PC-9 (cell line): ENCODE measurements at regions not wholly inside any gene's neighbourhood (a gene's known extent, or its start where the extent isn't known, plus 50 kb on each side); places are given as distances from the start of the nearest gene placed in this dataset.
A peak's percentile ranks its signal among the peaks of the same experiment; 100 is the strongest.

Experiments
- BruUV-seq: library from RNA; stranded (reverse); fragments of 400-500 nt; replicated peaks from 2 replicates; lab custom pipeline; 2021; lab: Mats Ljungman, UMichigan
- CTCF ChIA-PET: fragments of 300-600 bp; sonication (Branson Sonifier 250); formaldehyde crosslinking; loops from one replicate; lab custom pipeline; 2022; ENCODE audit warnings: antibody characterized with exemption; lab: Charles Lee
- POLR2A ChIA-PET: fragments of 300-600 bp; sonication (Branson Sonifier 250); formaldehyde crosslinking; loops from one replicate; lab custom pipeline; 2022; ENCODE audit warnings: antibody characterized with exemption; ENCODE audit not compliant: unreplicated experiment; lab: Charles Lee
- DNase-seq, 2 experiments: peaks; one replicate each; pipeline versions ENCODE4 v3.0.0 to v3.0.0-alpha.2; 2015 to 2022; ENCODE audit warnings: mixed read lengths in 1 of 2
- H2AFZ ChIP-seq: fragments of 200-600 bp; sonication (generic); 2 replicates; pipeline ENCODE4 v1.8.1; 2017; ENCODE audit warnings: antibody characterized with exemption
- H3F3A ChIP-seq: fragments of 200-600 bp; sonication (generic); 2 replicates; pipeline ENCODE4 v1.8.1; 2017; ENCODE audit warnings: antibody characterized with exemption, mild to moderate bottlenecking, low read depth; ENCODE audit not compliant: insufficient read depth
- H3K27ac ChIP-seq: fragments of 200-600 bp; sonication (generic); 2 replicates; pipeline ENCODE4 v1.6.1; 2016; ENCODE audit warnings: mixed run types
- H3K27me3 ChIP-seq: fragments of 200-600 bp; sonication (generic); 2 replicates; pipeline ENCODE4 v1.6.1; 2016; ENCODE audit warnings: low read depth, mixed run types; ENCODE audit not compliant: insufficient read depth
- H3K36me3 ChIP-seq: fragments of 200-600 bp; sonication (generic); 2 replicates; pipeline ENCODE4 v1.6.1; 2016; ENCODE audit warnings: low read depth, mixed run types
- H3K4me1 ChIP-seq: fragments of 200-600 bp; sonication (generic); replicated peaks from 2 replicates; pipeline ENCODE4 v1.6.1; 2016; ENCODE audit warnings: mixed run types; ENCODE audit not compliant: insufficient read depth
- H3K4me2 ChIP-seq: fragments of 200-600 bp; sonication (generic); 2 replicates; pipeline ENCODE4 v1.6.1; 2017; ENCODE audit warnings: mixed run types
- H3K4me3 ChIP-seq: fragments of 200-600 bp; sonication (generic); 2 replicates; pipeline ENCODE4 v1.6.1; 2016; ENCODE audit warnings: mixed run types
- H3K79me2 ChIP-seq: fragments of 200-600 bp; sonication (generic); 2 replicates; pipeline ENCODE4 v1.6.1; 2017; ENCODE audit warnings: low read depth, mixed run types
- H3K9me2 ChIP-seq: fragments of 200-600 bp; sonication (generic); 2 replicates; pipeline ENCODE4 v1.8.1; 2017; ENCODE audit warnings: mild to moderate bottlenecking; ENCODE audit not compliant: insufficient read depth
- H3K9me3 ChIP-seq: fragments of 200-600 bp; sonication (generic); 2 replicates; pipeline ENCODE4 v1.8.1; 2016; ENCODE audit warnings: low read depth; ENCODE audit not compliant: insufficient read depth
- H4K20me1 ChIP-seq: fragments of 200-600 bp; sonication (generic); 2 replicates; pipeline ENCODE4 v1.8.1; 2017; ENCODE audit not compliant: insufficient read depth
- CTCF ChIP-seq: fragments of 200-600 bp; sonication (generic); conservative IDR thresholded peaks from 2 replicates; pipeline ENCODE4 v1.6.1; 2017; ENCODE audit warnings: mixed run types, antibody characterized with exemption, mild to moderate bottlenecking, moderate library complexity
- EZH2 ChIP-seq: fragments of 200-600 bp; sonication (generic); IDR thresholded peaks from 2 replicates; pipeline ENCODE4 v1.8.0; 2017; ENCODE audit warnings: antibody characterized with exemption, low read depth
- intact Hi-C: fragments of 100-400 bp; cut with micrococcal nuclease; formaldehyde crosslinking; loops from one replicate; pipeline ENCODE4 v1.10.0; 2022; ENCODE audit not compliant: unreplicated experiment

GRCh38 chr15:37370941-37371340 lies 270.6 kb upstream of the MEIS2 start:
- no peaks in the 10 kb centered on the region for H4K20me1 ChIP-seq
- no peaks in the 10 kb centered on the region for H3K4me1 ChIP-seq
- CTCF ChIA-PET = no interaction called here
- H3K4me3 ChIP-seq = no peak overlapping the region
- intact Hi-C loops = no loop called here
- BruUV-seq = no TSS peak
- H3K9me3 ChIP-seq = no peaks in the 10 kb centered on the region
- no peaks in the 10 kb centered on the region for H3K27me3 ChIP-seq
- no peaks in the 10 kb centered on the region for H3K9me2 ChIP-seq
- no peak overlapping the region for H2AFZ ChIP-seq
- H3K27ac ChIP-seq = no peak overlapping the region
- no peak for TF ChIP-seq EZH2
- no peak for TF ChIP-seq CTCF
- H3F3A ChIP-seq = no peaks in the 10 kb centered on the region
- H3K4me2 ChIP-seq = no peak overlapping the region
- no peaks in the 10 kb centered on the region for H3K79me2 ChIP-seq
- DNase-seq = no peak
- no peaks in the 10 kb centered on the region for H3K36me3 ChIP-seq
- POLR2A ChIA-PET = no interaction called here

GRCh38 chr15:37372064-37372463 lies 271.7 kb upstream of the MEIS2 start:
- ChIA-PET POLR2A (no interaction called here), CTCF (no interaction called here)
- no peaks in the 10 kb centered on the region for H3K9me2 ChIP-seq
- H2AFZ ChIP-seq = no peak overlapping the region
- no peaks in the 10 kb centered on the region for H3F3A ChIP-seq
- H3K79me2 ChIP-seq = no peaks in the 10 kb centered on the region
- peak in 1 of 2 experiments; percentile 14 for DNase-seq
- TF ChIP-seq CTCF = no peak
- no peak for TF ChIP-seq EZH2
- H3K36me3 ChIP-seq = no peaks in the 10 kb centered on the region
- H3K4me2 ChIP-seq = no peak overlapping the region
- no peaks in the 10 kb centered on the region for H4K20me1 ChIP-seq
- intact Hi-C loops = no loop called here
- H3K9me3 ChIP-seq = no peaks in the 10 kb centered on the region
- BruUV-seq = no TSS peak
- H3K27ac ChIP-seq = no peak overlapping the region
- no peaks in the 10 kb centered on the region for H3K4me1 ChIP-seq
- no peaks in the 10 kb centered on the region for H3K27me3 ChIP-seq
- H3K4me3 ChIP-seq = no peak overlapping the region

GRCh38 chr15:37375519-37375918 lies 275.2 kb upstream of the MEIS2 start:
- intact Hi-C loops = no loop called here
- no peaks in the 10 kb centered on the region for H3K79me2 ChIP-seq
- H3K27ac ChIP-seq = no peak overlapping the region
- no peaks in the 10 kb centered on the region for H3F3A ChIP-seq
- H3K9me2 ChIP-seq = no peaks in the 10 kb centered on the region
- no peak for DNase-seq
- no peak overlapping the region for H3K4me2 ChIP-seq
- H3K36me3 ChIP-seq = no peaks in the 10 kb centered on the region
- no peak overlapping the region for H3K4me3 ChIP-seq
- H3K9me3 ChIP-seq = no peaks in the 10 kb centered on the region
- H4K20me1 ChIP-seq = no peaks in the 10 kb centered on the region
- H3K27me3 ChIP-seq = no peaks in the 10 kb centered on the region
- CTCF ChIA-PET = no interaction called here
- no peak overlapping the region for H2AFZ ChIP-seq
- TF ChIP-seq CTCF (no peak), EZH2 (no peak)
- BruUV-seq = no TSS peak
- no peaks in the 10 kb centered on the region for H3K4me1 ChIP-seq
- POLR2A ChIA-PET = no interaction called here
